ENCODE measurements at regions not wholly inside any gene's neighbourhood (a gene's known extent, or its start where the extent isn't known, plus 50 kb on each side); places are given as distances from the start of the nearest gene placed in this dataset.

DNA sequence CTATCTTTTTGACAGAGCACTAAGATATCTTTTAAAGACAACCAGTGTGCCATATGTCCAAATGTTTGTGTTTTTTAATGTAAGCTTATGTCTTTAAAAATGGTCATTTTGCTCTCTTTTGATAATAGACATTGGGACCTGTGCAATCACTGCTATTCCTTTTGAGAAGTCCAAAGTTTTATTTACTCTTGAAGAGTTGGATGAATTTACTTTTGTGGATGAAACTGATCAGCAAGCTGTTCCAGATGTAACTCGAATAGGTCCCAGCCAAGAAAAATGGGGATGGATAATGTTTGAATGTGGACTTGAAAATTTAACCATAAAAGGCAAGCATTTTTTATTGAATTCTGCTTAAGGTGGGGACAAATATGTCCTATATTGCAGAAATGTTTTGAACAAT lies 97.2 kb downstream of the BLTP1 start:
- no peak for TF ChIP-seq FOXK2 (IDR thresholded peaks at IDR 0.05)
- TF ChIP-seq NFRKB (IDR thresholded peaks at IDR 0.05) = no peak
- TF ChIP-seq SP1 (IDR thresholded peaks at IDR 0.05) = no peak
- no peak for TF ChIP-seq ELF4 (IDR thresholded peaks at IDR 0.05)
- POLR2A ChIA-PET = no interaction called here

DNA sequence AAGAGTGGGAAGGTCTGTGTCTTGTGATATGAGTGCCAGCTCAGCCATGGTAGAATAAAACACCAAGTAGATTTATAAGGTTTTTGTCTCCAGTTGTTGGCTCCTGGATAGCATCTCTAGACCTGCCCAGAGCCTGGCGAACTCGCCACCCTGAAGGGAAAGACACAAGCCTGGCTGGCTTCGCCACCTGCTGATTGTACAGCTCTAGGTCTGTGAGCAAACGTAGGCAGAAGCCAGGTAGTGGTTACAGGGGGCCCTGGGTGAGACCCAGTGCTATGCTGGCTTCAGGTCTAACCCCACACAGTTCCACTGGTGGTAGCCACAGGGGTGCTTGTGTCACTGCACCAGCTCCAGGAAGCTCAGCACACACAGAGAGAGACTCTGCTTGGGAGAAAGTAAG lies 100.5 kb downstream of the BLTP1 start:
- DNase-seq (ENCODE audit: extremely low spot score) = no peak
- TF ChIP-seq CTBP1 (IDR thresholded peaks at IDR 0.05; ENCODE audit: borderline replicate concordance) (no peak), ELF4 (IDR thresholded peaks at IDR 0.05) (no peak), LEF1 (IDR thresholded peaks at IDR 0.05; ENCODE audit: borderline replicate concordance) (no peak), TARDBP (IDR thresholded peaks at IDR 0.05) (no peak), ARNT (IDR thresholded peaks at IDR 0.05) (no peak), FOXK2 (IDR thresholded peaks at IDR 0.05) (no peak), FOXM1 (IDR thresholded peaks at IDR 0.05; ENCODE audit: borderline replicate concordance) (no peak), SUZ12 (IDR thresholded peaks at IDR 0.05) (no peak), FOXA1 (IDR thresholded peaks at IDR 0.05) (no peak), BHLHE40 (IDR thresholded peaks at IDR 0.05; ENCODE audit: borderline replicate concordance) (no peak), ZNF384 (IDR thresholded peaks at IDR 0.05) (no peak), HDGF (IDR thresholded peaks at IDR 0.05; ENCODE audit: borderline replicate concordance) (no peak), NFRKB (IDR thresholded peaks at IDR 0.05) (no peak), L3MBTL2 (conservative IDR thresholded peaks at IDR 0.05) (no peak), SP1 (IDR thresholded peaks at IDR 0.05) (no peak)
- TF ChIP-seq, protein P1, sequence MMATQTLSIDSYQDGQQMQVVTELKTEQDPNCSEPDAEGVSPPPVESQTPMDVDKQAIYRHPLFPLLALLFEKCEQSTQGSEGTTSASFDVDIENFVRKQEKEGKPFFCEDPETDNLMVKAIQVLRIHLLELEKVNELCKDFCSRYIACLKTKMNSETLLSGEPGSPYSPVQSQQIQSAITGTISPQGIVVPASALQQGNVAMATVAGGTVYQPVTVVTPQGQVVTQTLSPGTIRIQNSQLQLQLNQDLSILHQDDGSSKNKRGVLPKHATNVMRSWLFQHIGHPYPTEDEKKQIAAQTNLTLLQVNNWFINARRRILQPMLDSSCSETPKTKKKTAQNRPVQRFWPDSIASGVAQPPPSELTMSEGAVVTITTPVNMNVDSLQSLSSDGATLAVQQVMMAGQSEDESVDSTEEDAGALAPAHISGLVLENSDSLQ (IDR thresholded peaks at IDR 0.05) = no peak
- POLR2A ChIA-PET = no interaction called here
- CTCF ChIA-PET = no interaction called here

More for the DNA sequence above, 97.2 kb downstream of the BLTP1 start:
- CTCF ChIA-PET = interaction anchor here (0.5 kb wide), 1 partner anchor 156 kb away, joined by 4 read pairs; no protein-coding TSS in a partner anchor
- no peak for DNase-seq (ENCODE audit: extremely low spot score)

DNA sequence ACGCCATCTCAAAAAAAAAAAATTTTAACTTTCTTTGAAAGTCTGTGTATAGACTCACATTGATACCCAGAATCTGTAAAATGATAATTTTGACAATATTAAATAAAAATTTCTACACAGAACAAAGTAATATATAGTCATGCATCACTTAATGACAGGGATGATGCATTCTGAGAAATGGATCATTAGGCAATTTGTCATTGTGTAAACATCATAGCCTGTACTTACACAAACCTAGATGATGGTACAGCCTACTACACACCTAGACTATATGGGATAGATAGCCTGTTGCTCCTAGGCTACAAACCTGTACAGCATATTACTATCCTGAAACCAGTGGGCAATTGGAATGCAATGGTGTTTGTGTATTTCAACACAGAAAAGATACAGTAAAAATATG lies 107.7 kb downstream of the BLTP1 start:
- CTCF ChIA-PET = no interaction called here
- no peak for DNase-seq (ENCODE audit: extremely low spot score)
- POLR2A ChIA-PET = no interaction called here
- TF ChIP-seq ELF4 (IDR thresholded peaks at IDR 0.05) (no peak), ARNT (IDR thresholded peaks at IDR 0.05) (no peak), BHLHE40 (IDR thresholded peaks at IDR 0.05; ENCODE audit: borderline replicate concordance) (no peak), SP1 (IDR thresholded peaks at IDR 0.05) (no peak), LEF1 (IDR thresholded peaks at IDR 0.05; ENCODE audit: borderline replicate concordance) (no peak), FOXK2 (IDR thresholded peaks at IDR 0.05) (no peak), HDGF (IDR thresholded peaks at IDR 0.05; ENCODE audit: borderline replicate concordance) (no peak), FOXM1 (IDR thresholded peaks at IDR 0.05; ENCODE audit: borderline replicate concordance) (no peak), SUZ12 (IDR thresholded peaks at IDR 0.05) (no peak), CTBP1 (IDR thresholded peaks at IDR 0.05; ENCODE audit: borderline replicate concordance) (no peak), FOXA1 (IDR thresholded peaks at IDR 0.05) (no peak), L3MBTL2 (conservative IDR thresholded peaks at IDR 0.05) (no peak)
- TF ChIP-seq, protein P1 (IDR thresholded peaks at IDR 0.05) = no peak

DNA sequence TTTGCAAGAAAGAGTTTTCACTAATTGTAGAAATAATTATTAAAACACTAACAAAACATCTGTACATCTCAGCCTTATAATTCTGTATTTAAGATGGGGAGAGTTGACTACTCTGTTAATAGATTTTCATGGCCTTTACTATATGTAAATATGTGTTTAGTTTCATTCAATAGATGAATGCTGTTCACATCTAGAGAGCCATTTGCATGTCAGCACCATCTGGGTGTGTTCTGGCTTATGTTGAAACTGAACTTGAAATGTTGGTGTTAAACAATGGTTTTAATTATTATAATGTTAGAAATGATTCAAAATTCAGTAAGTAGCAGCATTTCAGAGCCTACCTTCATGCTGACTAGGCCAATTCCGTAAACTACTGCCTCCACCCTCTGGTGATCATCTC lies 102.5 kb upstream of the ADAD1 start:
- ChIA-PET POLR2A (no interaction called here), CTCF (no interaction called here)
- no peak for TF ChIP-seq HDGF (IDR thresholded peaks at IDR 0.05; ENCODE audit: borderline replicate concordance)
- no peak for TF ChIP-seq FOXA1 (IDR thresholded peaks at IDR 0.05)
- TF ChIP-seq L3MBTL2 (conservative IDR thresholded peaks at IDR 0.05) = no peak
- no peak for TF ChIP-seq ARNT (IDR thresholded peaks at IDR 0.05)
- no peak for TF ChIP-seq SUZ12 (IDR thresholded peaks at IDR 0.05)
- no peak for TF ChIP-seq ZNF384 (IDR thresholded peaks at IDR 0.05)
- TF ChIP-seq NFRKB (IDR thresholded peaks at IDR 0.05) = no peak
- TF ChIP-seq TARDBP (IDR thresholded peaks at IDR 0.05) = no peak
- TF ChIP-seq, protein P1 (IDR thresholded peaks at IDR 0.05) = no peak
- TF ChIP-seq SP1 (IDR thresholded peaks at IDR 0.05) = no peak
- no peak for TF ChIP-seq BHLHE40 (IDR thresholded peaks at IDR 0.05; ENCODE audit: borderline replicate concordance)
- TF ChIP-seq FOXK2 (IDR thresholded peaks at IDR 0.05) = no peak
- no peak for TF ChIP-seq ELF4 (IDR thresholded peaks at IDR 0.05)
- no peak for TF ChIP-seq FOXM1 (IDR thresholded peaks at IDR 0.05; ENCODE audit: borderline replicate concordance)
- no peak for TF ChIP-seq LEF1 (IDR thresholded peaks at IDR 0.05; ENCODE audit: borderline replicate concordance)
- TF ChIP-seq CTBP1 (IDR thresholded peaks at IDR 0.05; ENCODE audit: borderline replicate concordance) = no peak
- DNase-seq (ENCODE audit: extremely low spot score) = no peak

DNA sequence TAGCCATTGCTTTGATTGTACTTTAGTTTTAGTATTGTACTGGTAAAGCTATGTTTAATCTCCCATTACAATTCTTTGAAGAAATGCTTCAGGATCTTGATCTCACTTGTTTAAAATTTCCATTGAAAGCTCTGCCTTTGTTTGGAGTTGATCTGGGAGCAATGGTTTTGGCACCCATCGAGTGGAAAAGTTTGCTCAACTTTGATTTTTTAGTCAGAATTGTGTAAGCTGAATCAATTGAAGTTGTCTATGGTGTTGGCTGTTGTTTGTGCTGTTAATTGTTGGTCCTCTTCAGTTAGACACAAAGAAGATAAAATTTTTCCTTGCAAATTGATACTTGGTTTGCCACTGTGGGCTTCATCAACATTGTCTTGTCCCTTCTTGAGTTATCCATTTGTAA lies 99.8 kb upstream of the ADAD1 start:
- no peak for DNase-seq (ENCODE audit: extremely low spot score)
- ChIA-PET CTCF (no interaction called here), POLR2A (no interaction called here)
- no peak for TF ChIP-seq NFRKB (IDR thresholded peaks at IDR 0.05)
- TF ChIP-seq FOXM1 (IDR thresholded peaks at IDR 0.05; ENCODE audit: borderline replicate concordance) = no peak
- TF ChIP-seq CTBP1 (IDR thresholded peaks at IDR 0.05; ENCODE audit: borderline replicate concordance) = no peak
- TF ChIP-seq SUZ12 (IDR thresholded peaks at IDR 0.05) = no peak
- TF ChIP-seq FOXA1 (IDR thresholded peaks at IDR 0.05) = no peak

DNA sequence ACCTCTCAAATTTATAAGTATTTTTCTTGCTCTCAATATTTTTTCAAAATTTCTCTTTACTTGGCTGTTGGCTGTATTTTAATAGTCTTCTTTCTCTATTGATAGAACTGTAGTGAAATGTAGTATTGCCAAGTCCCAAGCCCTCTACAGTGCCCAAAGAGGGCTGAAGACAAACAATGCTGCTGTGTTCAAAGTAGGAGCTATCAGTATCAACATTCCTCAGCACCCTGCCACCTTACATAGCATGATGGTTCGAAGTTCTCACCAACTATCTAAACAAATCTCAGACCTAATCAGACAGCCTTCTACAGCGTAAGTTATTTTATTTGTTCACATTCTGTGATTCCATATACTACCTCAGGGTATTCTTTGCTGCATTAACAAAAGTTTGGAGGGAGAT lies 99.1 kb upstream of the ADAD1 start:
- TF ChIP-seq, protein P1 (IDR thresholded peaks at IDR 0.05) = no peak
- TF ChIP-seq NFRKB (IDR thresholded peaks at IDR 0.05) (no peak), LEF1 (IDR thresholded peaks at IDR 0.05; ENCODE audit: borderline replicate concordance) (no peak), ZNF384 (IDR thresholded peaks at IDR 0.05) (no peak), HDGF (IDR thresholded peaks at IDR 0.05; ENCODE audit: borderline replicate concordance) (no peak), TARDBP (IDR thresholded peaks at IDR 0.05) (no peak), BHLHE40 (IDR thresholded peaks at IDR 0.05; ENCODE audit: borderline replicate concordance) (no peak), SUZ12 (IDR thresholded peaks at IDR 0.05) (no peak), ELF4 (IDR thresholded peaks at IDR 0.05) (no peak), ARNT (IDR thresholded peaks at IDR 0.05) (no peak), FOXA1 (IDR thresholded peaks at IDR 0.05) (no peak), L3MBTL2 (conservative IDR thresholded peaks at IDR 0.05) (no peak), CTBP1 (IDR thresholded peaks at IDR 0.05; ENCODE audit: borderline replicate concordance) (no peak), FOXK2 (IDR thresholded peaks at IDR 0.05) (no peak), SP1 (IDR thresholded peaks at IDR 0.05) (no peak), FOXM1 (IDR thresholded peaks at IDR 0.05; ENCODE audit: borderline replicate concordance) (no peak)
- no peak for DNase-seq (ENCODE audit: extremely low spot score)
- CTCF ChIA-PET = no interaction called here
- POLR2A ChIA-PET = no interaction called here
